Myocyte (in vitro differentiated cells): ENCODE measurements at regions not wholly inside any gene's neighbourhood (a gene's known extent, or its start where the extent isn't known, plus 50 kb on each side); places are given as distances from the start of the nearest gene placed in this dataset.
A peak's percentile ranks its signal among the peaks of the same experiment; 100 is the strongest.

ENCODE experiments used
- DNase-seq: peaks from one replicate; pipeline ENCODE4 v3.0.0-alpha.2; 2012; ENCODE audit warnings: low read depth

- no peak for DNase-seq
Observed at GRCh38 chr12:68505970-68506369, 104.7 kb upstream of the RAP1B start.

- DNase-seq = no peak
Observed at GRCh38 chr12:68506619-68507018, 104.1 kb upstream of the RAP1B start.

GRCh38 chr12:68507657-68508056 is 103.0 kb upstream of the RAP1B start:
- no peak for DNase-seq

GRCh38 chr12:68508576-68508975 is 102.1 kb upstream of the RAP1B start:
- DNase-seq = no peak

GRCh38 chr12:68509242-68509641 is 101.5 kb upstream of the RAP1B start:
- no peak for DNase-seq

- DNase-seq = no peak
Observed at GRCh38 chr12:68510397-68510796, 100.3 kb upstream of the RAP1B start.

- DNase-seq = no peak
Observed at GRCh38 chr12:68514807-68515411, 95.8 kb upstream of the RAP1B start.

GRCh38 chr12:68515793-68516192 is 94.9 kb upstream of the RAP1B start:
- DNase-seq = no peak

GRCh38 chr12:68521321-68521839 is 89.3 kb upstream of the RAP1B start:
- peak; percentile 74 for DNase-seq

GRCh38 chr12:68521848-68522502 is 88.7 kb upstream of the RAP1B start:
- DNase-seq = peak; percentile 23

GRCh38 chr12:68529466-68529865 is 81.2 kb upstream of the RAP1B start:
- DNase-seq = no peak

GRCh38 chr12:68529869-68530268 is 80.8 kb upstream of the RAP1B start:
- no peak for DNase-seq

- no peak for DNase-seq
Observed at GRCh38 chr12:68530299-68530698, 80.4 kb upstream of the RAP1B start.

- DNase-seq = peak; percentile 61
Observed at GRCh38 chr12:68530965-68531364, 79.7 kb upstream of the RAP1B start.

GRCh38 chr12:68532204-68532886 is 78.4 kb upstream of the RAP1B start:
- peak; percentile 40 for DNase-seq

- DNase-seq = no peak
Observed at GRCh38 chr12:68532887-68533248, 77.8 kb upstream of the RAP1B start.

GRCh38 chr12:68534108-68534507 is 76.6 kb upstream of the RAP1B start:
- DNase-seq = no peak

GRCh38 chr12:68536885-68537485 is 73.7 kb upstream of the RAP1B start:
- no peak for DNase-seq

- no peak for DNase-seq
Observed at GRCh38 chr12:68537571-68537970, 73.1 kb upstream of the RAP1B start.

- DNase-seq = peak; percentile 80
Observed at GRCh38 chr12:68538726-68539614, 71.7 kb upstream of the RAP1B start.

GRCh38 chr12:68539615-68539952 is 71.1 kb upstream of the RAP1B start:
- no peak for DNase-seq
